GM18867 (cell line): ENCODE measurements at regions not wholly inside any gene's neighbourhood (a gene's known extent, or its start where the extent isn't known, plus 50 kb on each side); places are given as distances from the start of the nearest gene placed in this dataset.

Source experiments
- ATAC-seq: cut with Tn5 transposase; IDR thresholded peaks from one replicate; pipeline ENCODE4 v1.9.1; 2021; ENCODE audit warnings: mild to moderate bottlenecking, moderate library complexity; ENCODE audit not compliant: unreplicated experiment

DNA sequence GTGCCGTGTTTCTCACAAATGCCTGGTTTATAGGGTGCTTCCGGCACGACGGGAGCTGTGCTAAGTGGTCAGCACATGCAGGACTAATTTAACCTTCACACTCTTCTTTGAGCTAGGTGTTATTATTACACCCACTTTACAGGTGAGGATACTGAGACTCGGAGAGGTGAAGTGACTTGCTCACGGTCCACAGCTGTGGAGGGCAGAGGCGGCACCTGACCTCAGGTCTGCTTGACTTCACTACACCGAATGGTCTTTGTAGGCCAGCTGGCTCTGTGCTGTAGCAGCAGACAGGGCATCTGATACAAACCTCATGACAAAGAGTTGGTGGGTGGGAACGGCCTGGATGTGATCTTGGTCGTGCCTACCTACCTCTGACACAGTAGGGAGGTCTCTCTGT, 102.0 kb upstream of the BOD1 start:
- no peak for ATAC-seq

DNA sequence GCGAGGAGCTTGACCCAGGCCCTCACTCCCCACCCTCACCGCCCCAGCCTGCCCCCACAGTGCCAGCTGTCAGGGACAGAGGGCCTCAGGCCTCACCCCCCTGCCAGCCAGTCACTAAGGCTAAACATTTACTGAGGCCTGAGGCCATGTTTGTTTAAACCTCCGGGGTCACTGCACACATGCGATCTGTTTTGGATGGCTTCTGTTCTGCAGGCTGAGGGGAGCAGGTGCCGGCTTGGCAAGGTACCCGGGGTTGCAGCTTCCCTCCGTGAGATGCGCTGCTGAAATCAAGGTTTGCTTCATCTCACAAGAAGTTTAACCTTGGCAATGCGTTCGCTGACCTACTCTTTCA, 103.3 kb upstream of the BOD1 start:
- ATAC-seq, result no peak

DNA sequence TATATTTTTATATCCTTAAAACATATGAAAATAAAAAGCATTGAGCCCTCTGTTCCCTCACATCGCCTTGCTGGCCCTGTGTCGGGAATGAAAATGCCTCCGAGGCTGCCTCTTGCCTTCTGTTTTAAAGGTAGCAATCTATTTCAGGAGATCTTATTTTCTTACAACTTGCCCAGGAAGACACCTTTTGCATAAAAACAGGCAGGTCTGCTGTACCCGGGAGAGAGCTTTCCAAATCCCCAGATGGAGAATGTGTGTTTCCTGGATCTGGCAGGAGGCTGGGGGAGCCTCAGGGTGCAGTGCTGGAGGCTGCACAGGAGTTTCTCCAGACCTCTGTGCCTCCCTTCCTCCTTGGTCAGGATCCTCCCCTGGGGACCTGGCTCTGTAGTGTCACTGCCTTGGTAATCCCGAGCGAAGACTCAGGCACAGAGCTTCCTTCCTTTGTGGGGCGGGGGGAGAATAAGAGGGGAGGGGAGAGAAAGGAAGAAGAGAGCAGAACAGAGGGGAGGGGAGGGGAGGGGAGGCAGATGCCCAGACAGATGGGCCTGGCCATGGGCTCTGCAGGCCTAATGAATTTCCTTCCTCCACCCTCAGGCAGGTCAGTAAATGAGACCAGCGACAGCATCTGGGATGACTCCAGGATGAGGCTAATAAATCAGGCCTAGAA, 104.0 kb upstream of the BOD1 start:
- no peak for ATAC-seq

DNA sequence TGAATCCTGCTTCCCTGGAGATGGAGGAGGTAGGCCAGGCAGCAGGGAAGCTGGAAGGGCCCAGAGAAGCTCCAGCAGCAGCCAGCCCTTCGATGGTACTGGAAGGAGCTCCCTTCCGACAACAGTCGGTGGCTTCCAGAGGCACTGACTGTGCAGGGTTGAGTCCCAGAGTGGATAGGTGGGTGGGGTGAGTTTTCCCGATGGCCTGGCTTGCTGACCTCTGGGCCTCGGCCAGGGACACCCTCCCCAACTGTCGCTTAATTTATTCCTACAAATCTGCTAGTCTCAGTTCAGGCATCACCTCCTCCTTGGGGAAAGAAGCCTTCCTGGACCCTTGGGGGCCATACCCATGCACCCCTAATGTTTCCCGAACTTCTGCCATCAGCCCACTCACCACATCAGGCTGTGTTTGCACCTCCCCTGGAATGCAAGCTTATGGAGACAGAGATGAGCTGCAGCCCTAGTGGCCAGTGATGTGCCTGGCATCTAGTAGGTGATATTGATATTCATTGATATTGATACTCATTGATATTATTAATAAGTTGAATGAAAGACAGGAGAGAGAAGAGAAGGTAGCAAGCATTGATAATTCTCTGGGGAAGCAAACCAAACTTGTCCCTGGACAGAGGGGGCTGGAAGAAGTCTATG, 104.6 kb upstream of the BOD1 start:
- ATAC-seq, result no peak

DNA sequence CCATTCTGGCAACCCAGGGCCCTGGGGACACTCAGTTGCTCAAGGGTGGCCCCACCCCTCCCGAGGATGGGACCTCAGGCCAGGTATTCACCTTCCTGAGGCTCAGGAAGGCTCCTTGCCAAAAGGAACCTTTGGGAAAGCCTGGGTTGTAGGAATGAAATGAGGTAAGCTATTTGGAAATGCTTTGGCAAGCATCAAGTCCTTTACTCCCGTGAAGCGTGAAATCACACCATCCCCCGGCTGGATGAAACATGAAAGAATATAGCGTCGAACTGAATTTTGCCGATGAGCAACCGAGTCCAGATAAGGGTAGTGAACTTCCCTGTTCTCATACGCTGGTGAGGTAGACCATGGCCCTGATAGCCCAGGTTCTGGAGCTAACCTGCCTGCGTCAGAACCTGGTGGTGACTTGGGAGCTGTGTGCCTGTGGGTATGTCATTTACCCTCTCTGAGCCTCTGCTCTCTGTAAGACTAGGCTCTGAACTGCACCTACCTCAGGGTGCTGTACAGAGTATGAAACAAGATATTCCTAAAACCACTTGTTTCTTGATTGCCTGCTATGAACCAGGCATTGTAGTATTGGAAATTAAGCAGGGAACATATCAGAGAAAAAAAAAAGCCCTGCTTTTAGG, 105.3 kb upstream of the BOD1 start:
- ATAC-seq, result no peak

DNA sequence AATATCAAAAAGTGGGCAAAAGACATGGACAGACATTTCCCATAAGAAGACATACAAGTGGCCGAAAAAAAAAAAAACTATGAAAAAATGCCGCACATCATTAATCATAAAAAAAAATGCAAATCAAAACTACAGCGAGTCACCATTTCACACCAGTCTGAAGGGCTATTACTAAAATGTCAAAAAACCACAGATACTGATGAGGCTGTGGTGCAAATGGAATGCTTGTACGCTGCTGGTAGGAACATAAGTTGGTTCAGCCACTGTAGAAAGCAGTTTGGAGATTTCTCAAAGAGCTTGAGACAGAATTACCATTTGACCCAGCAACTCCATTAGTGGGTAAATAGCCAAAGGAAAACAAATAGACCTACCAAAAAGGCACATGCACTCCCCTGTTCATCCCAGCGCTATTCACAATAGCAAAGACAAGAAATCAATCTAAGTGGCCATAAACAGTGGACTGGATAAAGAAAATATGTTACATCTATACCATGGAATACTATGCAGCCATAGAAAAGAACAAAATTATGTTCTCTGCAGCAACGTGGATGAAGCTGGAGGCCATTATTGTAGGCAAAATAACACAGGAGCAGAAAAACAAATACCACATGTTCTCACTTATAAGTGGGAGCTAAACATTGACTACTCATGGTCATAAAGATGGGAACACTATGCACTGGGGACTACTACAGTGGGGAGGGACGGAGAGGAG, 110.6 kb upstream of the BOD1 start:
- peak; percentile 52 for ATAC-seq

DNA sequence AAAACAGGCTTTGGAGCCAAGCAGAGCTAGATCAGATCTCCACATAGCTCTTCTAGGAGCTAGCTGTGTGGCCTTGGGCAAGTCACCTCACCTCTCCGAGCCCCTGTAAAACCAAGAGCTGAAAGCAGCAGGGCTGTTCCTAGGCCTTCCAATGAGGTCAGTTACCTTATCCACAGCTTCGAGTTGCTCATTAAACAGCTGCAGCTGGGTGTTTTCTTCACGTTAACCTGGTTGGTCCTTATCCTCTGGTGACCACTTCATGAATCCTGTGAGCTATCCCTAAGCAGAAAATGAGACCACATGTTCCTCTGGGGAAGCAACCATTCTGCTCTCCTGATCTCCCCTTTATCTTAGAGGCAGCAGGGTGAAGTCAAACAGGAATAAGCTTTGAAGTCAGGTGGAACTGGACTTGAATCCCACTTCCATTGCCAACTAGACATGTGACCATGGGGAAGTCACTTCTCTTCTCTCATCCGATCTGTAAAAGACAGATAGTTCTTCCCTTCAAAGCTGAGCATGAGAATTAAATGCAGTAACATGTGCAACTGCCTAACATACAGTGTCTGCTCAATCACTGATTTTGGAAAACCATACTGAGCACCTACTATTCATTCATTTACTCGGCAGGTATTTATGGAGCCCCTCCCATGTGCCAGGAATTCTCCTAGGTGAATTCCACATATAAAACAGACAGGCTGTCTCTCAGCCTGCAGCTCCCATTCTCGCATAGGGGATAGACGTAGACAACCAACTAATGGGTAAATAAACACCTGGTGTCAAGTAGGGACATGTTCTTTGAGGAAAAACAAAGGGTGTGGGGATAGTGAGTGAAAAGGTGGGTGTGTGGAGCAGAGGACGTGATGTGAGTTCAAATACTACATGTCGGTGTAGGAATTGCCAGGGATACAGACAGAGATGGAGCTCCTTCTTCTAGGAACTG, 111.7 kb upstream of the BOD1 start:
- ATAC-seq, result no peak

DNA sequence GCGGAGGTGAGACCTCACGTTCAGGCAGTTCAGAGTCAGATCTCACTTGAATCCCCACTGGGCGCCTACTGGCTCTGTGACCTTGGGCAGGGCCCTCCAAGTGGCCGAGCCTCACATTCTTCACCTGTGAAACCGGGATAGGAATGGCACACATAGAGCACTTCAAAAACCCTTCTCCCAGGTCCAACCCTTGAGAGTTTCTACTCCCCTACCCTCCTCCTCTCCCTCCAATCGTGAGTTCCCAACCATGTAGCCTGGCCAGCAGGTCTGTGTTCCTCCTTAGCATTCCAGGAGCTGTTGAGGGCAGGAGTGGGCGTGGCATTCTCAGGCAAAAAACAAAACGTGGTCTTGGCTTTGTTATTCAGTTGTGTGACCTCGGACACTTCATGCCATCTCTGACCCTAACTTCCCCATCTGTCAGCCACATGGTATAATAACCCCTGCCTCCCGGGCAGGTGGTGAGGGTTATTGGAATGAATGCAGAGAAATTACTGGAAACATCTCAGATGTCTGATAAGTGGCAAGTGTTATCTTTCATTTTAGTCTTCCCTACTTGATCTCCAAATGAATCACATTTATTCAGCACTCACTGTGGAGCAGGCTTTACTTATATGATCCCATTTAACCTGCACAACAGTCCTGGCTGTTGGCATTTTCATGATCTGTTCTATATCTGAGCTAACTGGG, 112.8 kb upstream of the BOD1 start:
- no peak for ATAC-seq

DNA sequence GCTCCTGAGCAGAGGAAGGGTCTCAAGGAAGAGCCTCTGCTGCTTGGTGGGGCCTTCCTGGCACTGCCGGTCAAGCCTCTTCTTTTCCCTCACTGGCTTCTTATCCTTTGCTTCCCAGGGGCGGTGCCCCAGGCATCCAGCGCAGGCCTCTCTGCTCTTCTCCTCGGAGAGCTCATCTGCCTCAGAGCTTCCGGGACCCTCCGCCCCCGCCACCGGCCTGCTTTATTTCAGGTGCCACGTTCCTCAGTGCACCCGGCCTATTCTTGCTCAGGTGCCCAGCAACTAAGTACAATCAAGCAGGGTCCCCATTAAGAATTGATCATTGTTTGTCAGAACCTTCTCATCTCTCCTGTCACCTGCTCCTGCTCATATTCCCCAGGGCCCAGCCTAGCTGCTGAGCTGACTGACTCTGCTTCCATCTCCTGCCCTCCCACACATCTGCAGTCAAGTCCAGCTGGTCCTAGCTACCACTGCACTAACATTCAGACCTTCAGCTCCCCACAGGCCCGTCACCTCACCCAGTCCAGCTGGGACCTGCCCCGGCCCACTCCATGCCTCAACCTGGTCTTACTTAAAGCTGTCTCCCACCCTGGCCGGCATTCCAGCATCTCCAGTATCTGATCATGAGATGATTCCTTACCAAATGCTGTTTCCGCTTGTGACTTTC, 114.3 kb upstream of the BOD1 start:
- ATAC-seq, result no peak

DNA sequence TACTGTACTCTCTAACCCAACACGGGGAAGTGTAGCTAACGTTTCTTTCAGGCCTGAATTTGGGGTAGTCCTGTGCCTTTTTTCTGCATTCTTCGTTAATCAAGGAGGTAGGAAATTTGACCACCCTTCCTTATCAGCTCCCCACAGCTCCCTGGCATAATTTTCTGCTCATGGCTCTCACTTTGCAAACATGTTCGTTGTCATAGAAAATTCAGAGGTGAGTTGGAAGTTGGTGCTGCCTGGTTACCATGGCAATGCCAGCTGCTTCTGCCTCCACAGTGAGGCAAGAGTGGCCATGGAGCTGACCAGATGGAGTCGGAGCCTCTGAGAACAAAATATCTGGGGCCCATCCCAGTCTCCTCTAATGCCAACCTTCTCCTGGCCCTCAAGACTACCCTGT, 116.6 kb upstream of the BOD1 start:
- no peak for ATAC-seq

DNA sequence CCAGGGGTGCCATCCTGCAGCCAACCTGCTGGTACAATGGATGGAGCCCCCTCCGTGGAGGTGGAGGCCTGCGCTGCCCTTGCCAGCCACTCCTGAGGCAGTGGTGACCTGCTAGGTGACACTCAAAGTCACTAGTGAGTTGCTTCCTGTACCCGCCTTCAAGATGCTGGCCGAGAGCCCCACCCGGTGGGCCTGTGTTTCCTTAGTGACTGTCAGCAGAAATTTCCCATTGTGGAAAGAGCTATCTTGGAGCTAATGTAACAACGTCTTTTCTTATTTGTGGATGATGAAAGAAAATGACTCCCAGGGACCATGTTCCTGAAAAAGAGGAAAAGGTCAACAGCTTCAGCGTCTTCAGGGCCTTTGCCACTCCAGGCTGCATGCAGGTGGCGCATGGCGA, 117.0 kb upstream of the BOD1 start:
- no peak for ATAC-seq

DNA sequence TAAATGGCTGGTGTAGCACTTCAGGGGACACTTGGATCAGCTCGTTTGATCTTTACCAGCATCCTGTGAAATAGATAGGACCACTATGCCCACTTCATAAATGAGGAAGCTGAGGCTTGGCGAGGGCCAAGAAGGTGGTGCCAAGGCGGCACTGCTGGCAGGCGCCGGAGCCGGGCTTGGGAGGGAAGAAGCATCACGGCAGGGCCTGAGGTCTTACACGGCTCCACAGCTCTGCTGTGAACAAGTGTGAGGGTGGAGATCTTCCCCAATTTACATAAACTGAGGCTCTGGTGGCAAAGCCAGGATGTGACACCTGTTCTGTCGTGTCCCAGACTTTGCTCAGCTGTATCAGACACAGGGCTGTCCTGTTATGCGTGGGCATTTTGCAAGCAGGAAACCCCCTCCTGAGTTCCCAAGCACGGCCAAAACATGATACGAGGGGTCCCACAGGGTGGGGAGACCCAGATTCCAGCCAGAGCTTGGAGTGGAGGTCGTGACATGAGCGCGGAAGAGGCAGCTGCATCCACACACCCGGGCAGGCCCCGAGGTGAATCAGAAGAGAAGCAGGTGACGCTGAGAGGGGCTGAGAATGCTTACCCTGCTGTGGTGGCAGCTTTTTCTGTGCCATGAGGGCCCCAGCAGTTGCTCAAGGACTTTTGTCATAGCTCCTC, 117.5 kb upstream of the BOD1 start:
- ATAC-seq, result peak; percentile 79

DNA sequence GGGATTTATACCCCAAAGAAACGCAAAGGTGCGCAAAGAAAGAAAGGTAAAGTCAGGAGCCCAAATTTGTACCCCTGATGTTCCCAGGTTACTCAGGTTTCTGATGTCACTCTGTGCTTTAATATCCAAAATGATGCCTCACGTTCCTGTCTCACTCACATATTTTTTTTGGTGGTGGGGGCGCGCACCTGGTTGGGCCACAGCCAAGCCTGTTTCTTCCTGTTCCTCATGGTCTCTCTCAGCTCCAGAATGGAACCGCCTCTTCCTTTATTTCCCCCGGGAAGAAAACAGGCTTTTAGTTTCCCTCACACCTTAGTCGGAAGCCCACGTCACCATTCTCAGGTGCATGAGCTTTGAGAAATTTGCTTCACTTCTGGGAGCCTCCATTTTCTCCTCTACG, 118.3 kb upstream of the BOD1 start:
- ATAC-seq, result no peak

DNA sequence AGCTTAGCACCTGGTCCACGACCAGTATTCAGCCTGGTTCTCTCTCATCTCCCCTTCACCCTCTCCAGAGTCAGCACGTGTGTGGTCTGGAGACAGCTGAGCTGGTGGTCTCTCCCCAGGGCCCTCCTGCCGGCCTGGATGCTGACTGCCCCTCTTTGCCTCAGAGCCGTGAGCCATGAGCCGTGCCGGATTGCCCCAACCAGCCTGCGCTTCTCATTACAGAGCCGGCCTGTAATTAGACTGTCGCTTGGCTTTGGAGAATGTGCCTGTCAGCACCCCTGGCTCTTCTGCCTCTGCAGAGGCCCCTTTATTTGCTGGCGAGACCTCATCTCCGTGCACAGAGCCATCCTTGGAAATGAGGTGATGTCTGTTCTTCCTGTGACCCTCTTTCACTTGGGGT, 118.7 kb upstream of the BOD1 start:
- no peak for ATAC-seq

DNA sequence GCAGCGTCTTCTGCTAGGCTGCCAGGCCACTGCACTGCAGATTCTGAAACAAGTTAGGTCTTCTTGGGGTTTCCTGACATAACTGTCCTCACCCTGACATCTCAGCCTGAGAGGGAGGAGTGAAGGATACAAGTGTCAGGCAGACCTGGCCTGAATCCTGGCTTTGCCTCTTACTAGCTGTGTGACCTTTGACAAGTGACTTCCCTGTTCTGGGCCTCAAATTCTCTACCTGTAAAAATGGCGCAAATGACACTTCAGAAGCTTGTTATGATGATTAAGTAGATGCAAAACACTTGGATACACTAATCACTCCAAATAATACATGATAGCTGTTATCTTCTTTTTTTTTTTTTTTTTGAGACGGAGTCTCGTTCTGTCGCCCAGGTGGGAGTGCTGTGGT, 119.2 kb upstream of the BOD1 start:
- ATAC-seq, result no peak

DNA sequence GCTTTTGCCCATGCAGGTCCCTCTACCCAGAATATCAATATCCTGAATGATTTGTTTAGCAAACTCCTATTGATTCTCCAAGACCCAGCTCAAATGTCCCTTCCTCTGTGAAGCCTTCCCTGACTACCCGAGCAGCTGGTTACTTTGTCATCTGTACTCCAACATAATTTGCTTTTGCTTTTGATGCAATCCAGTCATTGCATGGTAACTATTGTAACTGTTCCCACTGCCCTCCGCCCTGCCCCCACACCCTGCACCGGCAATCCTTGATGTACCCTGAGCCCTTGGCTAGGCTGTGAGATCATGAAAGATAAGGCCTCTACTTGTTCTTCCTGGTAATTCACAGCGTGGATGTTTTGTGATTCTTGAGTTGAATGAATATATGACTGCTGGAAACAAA, 119.9 kb upstream of the BOD1 start:
- ATAC-seq, result no peak

DNA sequence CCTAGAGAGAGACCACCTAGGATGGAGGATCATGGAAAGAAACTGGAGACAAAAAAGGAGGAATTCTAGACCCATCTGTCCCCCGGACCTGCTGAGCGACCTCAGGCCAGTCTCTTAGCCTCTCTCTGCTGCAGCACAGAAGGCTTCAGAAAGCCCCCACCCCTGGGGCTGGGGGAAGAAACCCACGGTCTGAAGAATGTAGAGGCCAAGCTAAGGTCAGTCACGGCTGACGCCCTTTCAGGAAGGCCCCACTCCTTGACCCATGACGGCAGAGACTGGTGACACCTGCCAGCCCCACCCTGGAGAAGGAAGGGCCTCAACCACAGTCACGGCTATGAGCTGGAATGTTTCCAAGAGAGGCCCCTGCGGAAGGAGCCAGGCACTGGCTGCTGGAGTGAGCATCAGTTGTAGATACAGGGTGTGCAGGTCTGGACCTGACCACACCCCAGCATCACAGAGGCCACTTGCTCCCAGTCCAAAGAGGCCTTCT, 120.5 kb upstream of the BOD1 start:
- ATAC-seq, result peak; percentile 70

DNA sequence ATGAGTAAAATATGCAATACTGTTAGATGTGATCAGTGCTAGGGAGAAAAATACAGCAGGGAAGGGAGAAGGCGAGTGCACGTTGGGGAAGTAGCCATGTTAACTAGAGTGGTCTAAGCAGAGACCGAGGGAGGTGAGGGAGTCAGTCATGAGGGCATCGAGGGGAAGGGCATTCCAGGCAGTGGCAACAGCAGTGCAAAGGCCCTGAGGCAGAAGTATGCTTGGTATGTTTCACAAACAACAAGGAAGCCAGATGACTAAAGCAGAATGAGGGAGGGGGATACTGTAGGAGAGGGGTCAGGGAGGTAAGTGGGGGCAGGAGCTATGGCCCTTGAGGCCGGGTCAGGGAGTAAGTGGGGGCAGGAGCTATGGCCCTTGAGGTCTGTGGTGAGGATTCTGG, 123.3 kb upstream of the BOD1 start:
- no peak for ATAC-seq

DNA sequence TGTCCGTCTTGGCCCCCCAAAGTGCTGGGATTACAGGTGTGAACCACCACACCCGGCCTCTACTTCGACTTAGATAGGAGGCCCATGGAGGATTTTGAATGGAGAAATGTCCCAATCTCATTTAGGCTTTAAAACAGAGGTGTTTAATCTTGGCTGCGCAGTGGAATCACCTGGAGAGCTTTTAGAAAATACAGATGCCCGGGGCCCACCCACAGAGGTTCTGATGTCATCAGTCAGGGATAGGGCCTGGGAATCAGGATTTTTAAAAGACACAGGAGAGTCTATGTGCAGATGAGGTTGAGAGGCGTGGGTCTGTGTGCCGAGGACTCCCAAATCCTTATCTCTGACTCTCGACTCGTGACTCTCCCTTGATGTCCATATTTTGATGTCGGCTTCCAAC, 124.0 kb upstream of the BOD1 start:
- no peak for ATAC-seq
